ENCODE measurements at regions not wholly inside any gene's neighbourhood (a gene's known extent, or its start where the extent isn't known, plus 50 kb on each side); places are given as distances from the start of the nearest gene placed in this dataset.

DNA sequence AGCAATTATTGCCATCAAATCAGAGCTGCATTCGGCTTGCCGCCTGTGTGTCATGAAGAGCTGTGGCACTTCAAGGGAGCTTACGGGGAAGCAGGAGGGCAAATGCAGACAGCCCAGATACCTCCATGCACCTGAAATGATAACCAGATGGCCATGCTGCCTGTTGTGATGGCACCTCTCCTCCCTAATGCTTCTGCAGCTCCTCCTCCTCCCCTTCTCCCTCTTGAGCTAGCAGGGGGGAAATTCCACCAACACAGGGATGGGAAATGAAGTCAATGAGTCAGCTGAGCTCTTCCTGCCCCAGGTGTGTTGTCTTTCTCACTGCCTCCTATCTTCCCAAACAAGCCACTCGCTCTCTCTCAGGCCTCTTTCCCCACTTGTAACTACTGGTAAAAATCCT, 565.0 kb downstream of the BCOR start:
- Mint-ChIP-seq H3K36me3 (ENCODE audit: low read depth) (no peaks in the 10 kb centered on the region), H3K27ac (no peak overlapping the region), H3K27me3 (ENCODE audit: low read depth, poor library complexity) (peaks cover 30% of the 10 kb centered on the region), H3K4me1 (peaks cover 22% of the 10 kb centered on the region), H3K4me3 (no peak overlapping the region), H3K9me3 (peaks cover 24% of the 10 kb centered on the region)
- TF ChIP-seq, protein P1, sequence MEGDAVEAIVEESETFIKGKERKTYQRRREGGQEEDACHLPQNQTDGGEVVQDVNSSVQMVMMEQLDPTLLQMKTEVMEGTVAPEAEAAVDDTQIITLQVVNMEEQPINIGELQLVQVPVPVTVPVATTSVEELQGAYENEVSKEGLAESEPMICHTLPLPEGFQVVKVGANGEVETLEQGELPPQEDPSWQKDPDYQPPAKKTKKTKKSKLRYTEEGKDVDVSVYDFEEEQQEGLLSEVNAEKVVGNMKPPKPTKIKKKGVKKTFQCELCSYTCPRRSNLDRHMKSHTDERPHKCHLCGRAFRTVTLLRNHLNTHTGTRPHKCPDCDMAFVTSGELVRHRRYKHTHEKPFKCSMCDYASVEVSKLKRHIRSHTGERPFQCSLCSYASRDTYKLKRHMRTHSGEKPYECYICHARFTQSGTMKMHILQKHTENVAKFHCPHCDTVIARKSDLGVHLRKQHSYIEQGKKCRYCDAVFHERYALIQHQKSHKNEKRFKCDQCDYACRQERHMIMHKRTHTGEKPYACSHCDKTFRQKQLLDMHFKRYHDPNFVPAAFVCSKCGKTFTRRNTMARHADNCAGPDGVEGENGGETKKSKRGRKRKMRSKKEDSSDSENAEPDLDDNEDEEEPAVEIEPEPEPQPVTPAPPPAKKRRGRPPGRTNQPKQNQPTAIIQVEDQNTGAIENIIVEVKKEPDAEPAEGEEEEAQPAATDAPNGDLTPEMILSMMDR (IDR thresholded peaks at IDR 0.05), result no peak
- DNase-seq, result no peak

DNA sequence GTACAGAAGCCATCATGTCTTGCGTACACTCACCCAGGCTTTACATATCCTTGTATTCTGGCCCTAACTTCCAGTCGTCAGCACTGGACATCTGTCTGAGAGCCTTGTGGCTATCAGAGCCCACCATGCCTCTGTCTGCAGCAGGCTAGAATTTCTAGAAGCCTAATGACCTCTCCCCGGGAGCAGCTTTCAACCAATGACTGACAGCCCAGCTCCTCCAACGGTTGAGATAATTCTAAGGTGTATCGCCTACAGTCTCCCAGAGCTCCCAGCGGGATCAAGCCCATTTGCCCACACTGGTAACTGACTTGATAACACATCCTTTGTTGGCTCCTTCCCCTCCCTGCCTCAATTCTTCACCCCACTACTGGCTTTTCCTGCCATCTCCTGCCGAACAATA, 562.8 kb downstream of the BCOR start:
- Mint-ChIP-seq H3K27ac (no peak overlapping the region), H3K27me3 (ENCODE audit: low read depth, poor library complexity) (peaks cover 24% of the 10 kb centered on the region), H3K36me3 (ENCODE audit: low read depth) (no peaks in the 10 kb centered on the region), H3K4me3 (no peak overlapping the region), H3K4me1 (peaks cover 22% of the 10 kb centered on the region), H3K9me3 (peaks cover 33% of the 10 kb centered on the region)
- DNase-seq, result no peak
- TF ChIP-seq, protein P1 (IDR thresholded peaks at IDR 0.05), result no peak

DNA sequence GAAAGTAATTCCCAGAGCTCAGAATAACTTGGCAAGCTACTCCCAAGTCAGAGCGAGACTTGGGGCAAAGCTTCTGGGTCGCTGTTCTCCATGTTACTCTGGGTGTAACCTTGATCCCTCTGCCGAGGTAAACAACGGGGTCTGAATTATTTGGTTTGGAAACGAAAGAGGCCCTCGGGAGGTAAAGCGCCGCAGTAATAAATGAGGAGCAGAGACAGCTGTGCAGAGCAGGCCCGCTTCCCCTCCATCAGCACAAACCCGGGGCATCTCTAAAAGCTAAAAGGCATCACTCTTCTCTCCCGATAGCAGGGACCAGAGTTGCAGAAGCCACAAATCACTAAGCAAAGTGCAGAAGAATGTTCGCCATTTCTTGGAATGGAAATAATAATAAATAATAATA, 561.5 kb downstream of the BCOR start:
- H3K36me3 Mint-ChIP-seq (ENCODE audit: low read depth), result no peaks in the 10 kb centered on the region
- TF ChIP-seq, protein P1 (IDR thresholded peaks at IDR 0.05), result no peak
- peaks cover 22% of the 10 kb centered on the region for H3K4me1 Mint-ChIP-seq
- no peak overlapping the region for H3K27ac Mint-ChIP-seq
- H3K4me3 Mint-ChIP-seq, result no peak overlapping the region
- peaks cover 27% of the 10 kb centered on the region for H3K27me3 Mint-ChIP-seq (ENCODE audit: low read depth, poor library complexity)
- no peak for DNase-seq
- H3K9me3 Mint-ChIP-seq, result peaks cover 36% of the 10 kb centered on the region

DNA sequence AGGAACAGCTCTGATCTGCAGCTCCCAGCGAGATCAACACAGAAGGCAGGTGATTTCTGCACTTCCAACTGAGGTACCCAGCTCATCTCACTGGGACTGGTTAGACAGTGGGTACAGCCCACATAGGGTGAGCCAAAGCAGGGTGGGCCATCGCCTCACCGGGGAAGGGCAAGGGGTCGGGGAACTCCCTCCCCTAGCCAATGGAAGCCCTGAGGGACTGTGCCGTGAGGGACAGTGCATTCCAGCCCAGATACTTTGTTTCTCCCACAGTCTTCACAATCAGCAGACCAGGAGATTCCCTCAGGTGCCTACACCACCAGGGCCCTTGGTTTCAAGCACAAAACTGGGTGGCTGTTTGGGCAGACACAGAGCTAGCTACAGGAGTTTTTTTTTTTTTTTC, 555.9 kb downstream of the BCOR start:
- TF ChIP-seq, protein P1 (IDR thresholded peaks at IDR 0.05), result no peak

DNA sequence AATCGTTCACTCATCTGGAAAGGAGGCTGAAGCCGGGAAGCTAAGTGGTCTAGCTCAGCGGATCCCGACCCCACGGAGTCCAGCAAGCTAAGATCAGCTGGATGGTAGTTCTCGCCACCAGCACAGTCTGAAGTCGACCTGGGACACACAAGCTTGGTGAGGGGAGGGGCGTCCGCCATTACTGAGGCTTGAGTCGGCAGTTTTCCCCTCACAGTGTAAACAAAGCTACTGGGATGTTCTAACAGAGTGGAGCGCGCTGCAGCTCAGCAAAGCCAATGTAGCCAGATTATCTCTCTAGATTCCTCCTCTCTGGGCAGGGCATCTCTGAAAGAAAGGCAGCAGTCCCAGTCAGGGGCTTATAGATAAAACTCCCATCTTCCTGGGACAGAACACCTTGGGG, 555.4 kb downstream of the BCOR start:
- peaks cover 14% of the 10 kb centered on the region for H3K36me3 Mint-ChIP-seq (ENCODE audit: low read depth)
- H3K27me3 Mint-ChIP-seq (ENCODE audit: low read depth, poor library complexity), result peaks cover 22% of the 10 kb centered on the region
- H3K27ac Mint-ChIP-seq, result no peak overlapping the region
- TF ChIP-seq, protein P1 (IDR thresholded peaks at IDR 0.05), result no peak
- DNase-seq, result no peak
- H3K4me3 Mint-ChIP-seq, result no peak overlapping the region
- peaks cover 65% of the 10 kb centered on the region for H3K9me3 Mint-ChIP-seq
- H3K4me1 Mint-ChIP-seq, result peaks cover 12% of the 10 kb centered on the region

More for the DNA sequence above, 555.9 kb downstream of the BCOR start:
- no peak overlapping the region for H3K27ac Mint-ChIP-seq
- H3K27me3 Mint-ChIP-seq (ENCODE audit: low read depth, poor library complexity), result peaks cover 25% of the 10 kb centered on the region
- H3K4me1 Mint-ChIP-seq, result peaks cover 15% of the 10 kb centered on the region
- H3K9me3 Mint-ChIP-seq, result peaks cover 65% of the 10 kb centered on the region
- H3K36me3 Mint-ChIP-seq (ENCODE audit: low read depth), result peaks cover 14% of the 10 kb centered on the region
- H3K4me3 Mint-ChIP-seq, result no peak overlapping the region
- no peak for DNase-seq

DNA sequence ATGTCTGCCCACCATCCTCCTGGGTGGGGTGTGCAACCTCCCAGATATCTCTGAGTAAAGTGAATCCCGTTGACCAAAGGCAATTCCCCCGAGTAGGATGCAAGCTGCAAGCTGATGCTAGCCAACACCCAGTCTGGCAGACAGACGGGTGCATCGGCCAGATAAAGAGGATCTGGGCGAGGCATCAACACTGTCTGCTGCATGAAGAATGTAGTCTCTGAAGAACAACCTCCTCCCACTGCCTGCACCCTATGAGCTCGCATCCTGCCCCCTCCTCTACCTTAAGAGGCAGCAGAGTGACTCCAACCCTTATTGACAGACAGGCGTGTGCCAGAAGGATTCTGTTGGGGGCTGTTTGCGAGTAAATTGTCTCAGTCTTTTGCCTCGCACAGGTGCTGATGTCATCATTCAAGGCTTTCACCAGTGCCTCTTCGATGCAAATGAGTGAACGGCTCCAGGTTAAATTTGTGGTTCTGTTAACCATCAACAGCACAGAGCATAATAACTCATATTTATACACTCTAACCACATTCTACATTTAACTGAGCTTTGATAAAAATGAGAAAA, 546.9 kb downstream of the BCOR start:
- peaks cover 65% of the 10 kb centered on the region for H3K9me3 Mint-ChIP-seq
- H3K27me3 Mint-ChIP-seq (ENCODE audit: low read depth, poor library complexity), result peaks cover 17% of the 10 kb centered on the region
- TF ChIP-seq, protein P1 (IDR thresholded peaks at IDR 0.05), result no peak
- H3K4me1 Mint-ChIP-seq, result no peaks in the 10 kb centered on the region
- H3K36me3 Mint-ChIP-seq (ENCODE audit: low read depth), result no peaks in the 10 kb centered on the region
- H3K4me3 Mint-ChIP-seq, result no peak overlapping the region
- H3K27ac Mint-ChIP-seq, result no peak overlapping the region
- no peak for DNase-seq

All from nephron progenitor cell (in vitro differentiated cells).